Left lobe of liver (tissue), 2 donors: ENCODE measurements at regions not wholly inside any gene's neighbourhood (a gene's known extent, or its start where the extent isn't known, plus 50 kb on each side); places are given as distances from the start of the nearest gene placed in this dataset.

Source experiments
- ATAC-seq: fragments of 200-7000 bp; cut with Tn5 transposase; one replicate; pipeline ENCODE4 v1.9.1; 2020; ENCODE audit warnings: mild to moderate bottlenecking, moderate library complexity
- DNase-seq: peaks from one replicate; pipeline ENCODE4 v3.0.0-alpha.2; 2020; ENCODE audit warnings: low spot score
- donor health status: DM: no; HTN: no; CAD: no; lungs with moderate emphysema.
- donor health status: DM: no; HTN: yes; CAD: no.

- no peak for DNase-seq
- no peak for ATAC-seq
These were observed 370.9 kb upstream of the SEMA3A start for GRCh38 chr7:84565345-84566074.

GRCh38 chr7:84553711-84554110, 359.1 kb upstream of the SEMA3A start:
- no peak for ATAC-seq
- DNase-seq = no peak

- DNase-seq = no peak
- ATAC-seq = no peak
These were observed 354.8 kb upstream of the SEMA3A start for GRCh38 chr7:84549409-84549808.

DNA sequence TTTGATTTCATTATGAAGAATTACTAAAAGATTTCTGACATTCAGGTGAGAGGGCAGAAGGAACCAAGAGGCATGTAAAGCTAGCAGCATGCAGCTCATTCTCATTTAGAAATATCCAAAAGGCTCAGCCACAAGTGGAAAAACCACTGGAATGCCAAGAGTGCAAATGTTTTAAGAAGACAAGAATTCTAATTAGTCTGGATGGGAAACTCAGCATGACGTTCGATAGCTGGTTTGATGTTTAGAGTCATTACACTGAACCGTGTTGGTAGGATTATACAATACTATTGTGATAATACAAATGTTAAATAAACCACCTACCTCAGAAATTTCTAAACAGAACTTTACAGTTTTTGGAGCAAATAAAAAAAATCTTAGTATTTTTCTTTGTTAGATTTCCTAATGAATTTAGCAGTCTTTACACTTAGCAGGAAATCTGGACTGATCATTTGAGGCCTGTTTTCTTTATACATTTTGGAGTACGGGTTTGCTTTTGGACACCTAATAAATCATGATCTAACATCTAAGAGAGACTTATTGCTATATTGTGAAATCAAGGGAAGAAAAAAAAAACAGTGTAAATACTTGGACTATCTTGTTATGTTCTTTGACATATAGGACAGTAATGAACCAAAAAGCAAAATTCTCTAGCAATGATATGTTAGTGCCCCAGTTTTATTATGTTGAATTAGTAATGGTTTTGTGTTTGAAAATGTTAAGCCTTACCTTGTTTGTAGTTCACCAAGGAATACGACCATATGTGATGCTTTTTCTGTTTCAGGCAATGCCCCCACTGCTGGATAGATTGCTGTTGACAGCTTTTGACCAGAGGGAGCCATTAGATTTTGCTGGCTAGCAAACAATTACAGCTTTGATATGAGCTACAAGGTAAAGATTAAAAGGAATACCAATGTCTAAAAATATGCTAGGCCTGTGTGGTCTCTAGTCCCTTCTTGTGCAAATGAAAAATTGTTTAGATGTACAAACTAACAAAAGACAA, 354.1 kb upstream of the SEMA3A start:
- ATAC-seq (no peak), DNase-seq (no peak)

- DNase-seq (no peak), ATAC-seq (no peak)
These were observed 352.7 kb upstream of the SEMA3A start for GRCh38 chr7:84547331-84547730.

GRCh38 chr7:84546403-84546802, 351.8 kb upstream of the SEMA3A start:
- ATAC-seq (no peak), DNase-seq (no peak)

GRCh38 chr7:84538268-84538667, 343.7 kb upstream of the SEMA3A start:
- DNase-seq = no peak
- ATAC-seq = no peak

GRCh38 chr7:84536271-84536870, 341.8 kb upstream of the SEMA3A start:
- ATAC-seq = no peak

GRCh38 chr7:84535580-84536270, 341.1 kb upstream of the SEMA3A start:
- DNase-seq (no peak), ATAC-seq (no peak)

More at GRCh38 chr7:84536271-84536870, 341.8 kb upstream of the SEMA3A start:
- no peak for DNase-seq

- DNase-seq (no peak), ATAC-seq (no peak)
These were observed 338.6 kb upstream of the SEMA3A start for GRCh38 chr7:84533182-84533581.

- no peak for ATAC-seq
- DNase-seq = no peak
These were observed 337.6 kb upstream of the SEMA3A start for GRCh38 chr7:84532196-84532595.

- DNase-seq (no peak), ATAC-seq (no peak)
These were observed 335.1 kb upstream of the SEMA3A start for GRCh38 chr7:84529480-84530205.

DNA sequence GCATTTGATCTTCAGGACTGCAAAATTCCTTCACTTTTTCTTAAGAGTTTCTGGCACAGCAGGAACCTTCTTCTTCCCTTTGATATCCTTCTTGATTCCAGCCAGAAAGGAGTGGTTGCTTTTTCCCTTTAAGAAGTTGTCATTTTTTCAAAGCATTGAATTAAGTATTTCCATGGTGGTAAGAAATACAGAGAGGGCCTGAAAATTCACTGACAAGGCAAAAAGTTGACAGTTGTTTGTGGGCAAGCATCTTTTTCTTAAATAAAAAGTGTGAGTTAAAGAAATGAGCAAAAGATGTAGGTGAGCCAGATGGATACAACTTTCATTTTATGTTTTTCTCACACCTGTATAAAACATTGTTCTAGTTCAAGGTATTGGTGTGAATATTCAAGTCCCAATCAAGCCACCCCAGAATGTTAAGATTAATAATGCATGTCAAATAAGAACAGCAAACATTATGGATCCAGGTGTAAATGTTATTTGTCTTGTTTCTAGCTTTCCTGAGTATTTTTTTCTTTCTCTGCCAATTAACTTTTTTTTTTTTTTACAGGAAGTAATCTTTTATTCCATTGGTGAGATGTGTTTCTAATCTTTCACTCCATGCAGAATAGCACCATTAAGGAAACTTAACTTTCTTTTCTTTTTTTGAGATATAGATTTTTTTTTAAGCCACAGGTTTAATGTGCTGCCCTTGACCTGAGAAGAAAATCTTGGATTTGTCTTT, 334.3 kb upstream of the SEMA3A start:
- ATAC-seq (no peak), DNase-seq (no peak)

DNA sequence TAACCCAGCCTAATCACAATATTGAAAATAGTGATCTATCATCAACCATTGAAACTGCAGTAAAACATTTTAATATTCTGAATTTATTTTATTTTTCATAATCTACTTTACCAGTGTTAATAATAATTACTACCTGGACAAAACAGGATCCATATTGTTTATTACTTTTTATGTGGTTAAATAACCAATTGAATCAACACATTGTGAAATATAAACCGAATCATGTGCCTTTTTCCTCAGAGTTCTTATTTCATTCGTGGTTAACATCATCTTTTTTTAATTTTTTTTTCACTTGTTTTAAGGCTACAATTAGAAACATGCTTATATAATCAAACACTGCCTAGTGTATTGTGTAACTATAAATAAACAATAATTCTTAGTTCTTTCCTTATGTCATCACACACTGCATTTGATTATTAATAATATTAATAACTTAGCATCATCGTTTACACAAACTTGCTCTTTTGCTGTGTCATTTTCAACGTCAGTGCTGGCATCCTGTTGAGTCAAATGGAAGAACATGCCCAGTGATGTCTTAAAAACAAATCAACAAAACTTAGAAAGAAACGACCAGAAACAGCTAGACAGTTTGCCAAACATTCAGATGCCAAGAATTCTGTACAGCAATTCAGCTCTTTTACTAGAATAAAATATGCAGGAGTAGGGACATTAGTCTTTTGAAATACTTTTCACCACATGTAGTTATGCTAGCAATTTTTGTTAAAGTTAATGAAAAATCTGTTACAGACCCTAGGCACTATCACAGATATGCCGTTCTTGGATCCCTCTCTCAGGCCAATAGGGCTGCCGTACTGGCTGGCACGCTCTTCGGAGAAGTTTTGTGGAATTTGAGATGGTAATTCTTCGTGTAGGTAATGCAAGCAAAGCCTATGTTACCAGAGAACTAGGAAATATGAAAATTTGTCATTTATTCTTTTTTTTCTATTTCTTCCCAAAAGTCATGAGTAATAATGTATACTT, 330.4 kb upstream of the SEMA3A start:
- DNase-seq = no peak
- no peak for ATAC-seq

- no peak for DNase-seq
- ATAC-seq = no peak
These were observed 318.5 kb upstream of the SEMA3A start for GRCh38 chr7:84513061-84513460.

- ATAC-seq = no peak
- DNase-seq = no peak
These were observed 317.5 kb upstream of the SEMA3A start for GRCh38 chr7:84512055-84512454.

- no peak for DNase-seq
- no peak for ATAC-seq
These were observed 315.9 kb upstream of the SEMA3A start for GRCh38 chr7:84510505-84510904.

- ATAC-seq (no peak), DNase-seq (no peak)
These were observed 314.9 kb upstream of the SEMA3A start for GRCh38 chr7:84509522-84509921.
